Fibroblast of lung (primary cell): ENCODE measurements at regions not wholly inside any gene's neighbourhood (a gene's known extent, or its start where the extent isn't known, plus 50 kb on each side); places are given as distances from the start of the nearest gene placed in this dataset.

Source experiments
- CTCF ChIP-seq, 2 donors: IDR thresholded peaks in 1 of 2; conservative IDR thresholded peaks in 1 of 2; 1 replicate in 1 of 2; 2 replicates in 1 of 2; pipeline ENCODE4 v1.5.1; 2011 to 2012; ENCODE audit warnings: low read length in 2 of 2, control low read depth in 1 of 2, inconsistent platforms in 1 of 2, low read depth in 1 of 2, mild to moderate bottlenecking in 1 of 2
- EZH2 ChIP-seq: IDR thresholded peaks from 2 replicates; pipeline ENCODE4 v1.5.1; 2012; ENCODE audit warnings: low read length, control low read depth, mild to moderate bottlenecking; ENCODE audit errors: missing control alignments

- TF ChIP-seq EZH2 (no peak), CTCF (conservative IDR thresholded peaks at IDR 0.05 in 1 of 2, IDR thresholded peaks at IDR 0.05 in 1 of 2; ENCODE audit: low read depth in 1 of 2, low read length in 2 of 2) (no peak)
Observed at GRCh38 chr3:187978433-187979011, 175.4 kb upstream of the LPP start.
